GM08714 (cell line): ENCODE measurements at regions not wholly inside any gene's neighbourhood (a gene's known extent, or its start where the extent isn't known, plus 50 kb on each side); places are given as distances from the start of the nearest gene placed in this dataset.
"Not testable (repeated sequence)": the region's sequence is repeated elsewhere in the genome, so short reads cannot be mapped to it uniquely, and the experiment has no call there.

Experiments
- H3K4me3 ChIP-seq: fragments of 200-500 bp; sonication (Bioruptor generic); 2 replicates; pipeline ENCODE4 v1.5.1; 2014; ENCODE audit warnings: mild to moderate bottlenecking, low read length, inconsistent platforms
- ZNF274 ChIP-seq: IDR thresholded peaks from 2 replicates; pipeline ENCODE4 v1.6.1; 2012; ENCODE audit warnings: mild to moderate bottlenecking, low read depth, low read length

GRCh38 chr14:105616802-105617192 is 90.4 kb downstream of the TMEM121 start:
- no peak for TF ChIP-seq ZNF274
- H3K4me3 ChIP-seq: no peak overlapping the region

- H3K4me3 ChIP-seq: no peak overlapping the region
- TF ChIP-seq ZNF274: no peak
Measured at GRCh38 chr14:105617201-105617777, 90.9 kb downstream of the TMEM121 start.

GRCh38 chr14:105617805-105618204 is 91.4 kb downstream of the TMEM121 start:
- not testable (repeated sequence) for H3K4me3 ChIP-seq

GRCh38 chr14:105619324-105619723 is 92.9 kb downstream of the TMEM121 start:
- H3K4me3 ChIP-seq: not testable (repeated sequence)

- H3K4me3 ChIP-seq: not testable (repeated sequence)
Measured at GRCh38 chr14:105620178-105620864, 93.9 kb downstream of the TMEM121 start.

- not testable (repeated sequence) for H3K4me3 ChIP-seq
Measured at GRCh38 chr14:105620865-105621471, 94.6 kb downstream of the TMEM121 start.

- not testable (repeated sequence) for H3K4me3 ChIP-seq
Measured at GRCh38 chr14:105621479-105622328, 95.3 kb downstream of the TMEM121 start.

GRCh38 chr14:105622329-105622955 is 96.1 kb downstream of the TMEM121 start:
- no peak for TF ChIP-seq ZNF274
- no peak overlapping the region for H3K4me3 ChIP-seq

GRCh38 chr14:105623178-105623577 is 96.8 kb downstream of the TMEM121 start:
- not testable (repeated sequence) for H3K4me3 ChIP-seq

- H3K4me3 ChIP-seq: not testable (repeated sequence)
Measured at GRCh38 chr14:105624346-105624745, 98.0 kb downstream of the TMEM121 start.

GRCh38 chr14:105624749-105625434 is 98.5 kb downstream of the TMEM121 start:
- not testable (repeated sequence) for H3K4me3 ChIP-seq

- H3K4me3 ChIP-seq: not testable (repeated sequence)
Measured at GRCh38 chr14:105625448-105625847, 99.1 kb downstream of the TMEM121 start.

GRCh38 chr14:105626111-105626510 is 99.7 kb downstream of the TMEM121 start:
- H3K4me3 ChIP-seq: not testable (repeated sequence)

GRCh38 chr14:105626651-105627050 is 100.3 kb downstream of the TMEM121 start:
- not testable (repeated sequence) for H3K4me3 ChIP-seq

GRCh38 chr14:105627287-105627686 is 100.9 kb downstream of the TMEM121 start:
- not testable (repeated sequence) for H3K4me3 ChIP-seq
